IMR-90 (cell line): ENCODE measurements at regions not wholly inside any gene's neighbourhood (a gene's known extent, or its start where the extent isn't known, plus 50 kb on each side); places are given as distances from the start of the nearest gene placed in this dataset.

ENCODE experiments used
- ATAC-seq: fragments of 200-7000 bp; cut with Tn5 transposase; 2 replicates; pipeline ENCODE4 v1.9.1; 2020; ENCODE audit warnings: low read depth, mild to moderate bottlenecking, moderate library complexity
- BruUV-seq: library from RNA; stranded (reverse); fragments of 400-500 nt; replicated peaks from 2 replicates; lab custom pipeline; 2021; lab: Mats Ljungman, UMichigan
- CTCF ChIA-PET: fragments of 300-600 bp; formaldehyde crosslinking; extraction: SDS; loops from one replicate; lab custom pipeline; 2021; ENCODE audit warnings: antibody characterized with exemption; lab: Yijun Ruan, JAX
- POLR2A ChIA-PET: fragments of 300-600 bp; sonication (Branson Sonifier 250); formaldehyde crosslinking; loops from one replicate; lab custom pipeline; 2022; ENCODE audit warnings: antibody characterized with exemption; ENCODE audit not compliant: unreplicated experiment; lab: Charles Lee
- DNase-seq: peaks from one replicate; pipeline ENCODE4 v3.0.0; 2013
- H2AFZ ChIP-seq: replicated peaks from 2 replicates; pipeline ENCODE3; 2013; ENCODE audit warnings: low read length, mild to moderate bottlenecking; ENCODE audit not compliant: poor library complexity
- H2AK5ac ChIP-seq: 2 replicates; pipeline ENCODE4 v1.6.1; 2013; ENCODE audit warnings: low read depth, low read length, inconsistent platforms
- H2AK9ac ChIP-seq: replicated peaks from 2 replicates; pipeline ENCODE3; 2013; ENCODE audit warnings: mild to moderate bottlenecking, low read depth, low read length, moderate library complexity; ENCODE audit not compliant: poor library complexity
- H2BK120ac ChIP-seq: 2 replicates; pipeline ENCODE4 v1.6.1; 2013; ENCODE audit warnings: low read depth, low read length, inconsistent platforms
- H2BK15ac ChIP-seq: 3 replicates; pipeline ENCODE4 v1.6.1; 2013; ENCODE audit warnings: low read depth, low read length, inconsistent platforms
- H2BK20ac ChIP-seq: 2 replicates; pipeline ENCODE4 v1.6.1; 2013; ENCODE audit warnings: low read depth, mild to moderate bottlenecking, inconsistent platforms, low read length, moderate library complexity
- H2BK5ac ChIP-seq: 2 replicates; pipeline ENCODE4 v1.6.1; 2013; ENCODE audit warnings: mild to moderate bottlenecking, low read depth, low read length, inconsistent platforms; ENCODE audit not compliant: poor library complexity, severe bottlenecking
- H3K14ac ChIP-seq: replicated peaks from 2 replicates; pipeline ENCODE4 v1.6.1; 2013; ENCODE audit warnings: low read depth, low read length, inconsistent platforms
- H3K18ac ChIP-seq: 2 replicates; pipeline ENCODE4 v1.6.1; 2013; ENCODE audit warnings: low read depth, low read length, control low read depth
- H3K23ac ChIP-seq: 2 replicates; pipeline ENCODE4 v1.6.1; 2013; ENCODE audit warnings: low read depth, low read length, inconsistent platforms
- H3K27ac ChIP-seq: 2 replicates; pipeline ENCODE4 v1.5.1; 2013; ENCODE audit warnings: mild to moderate bottlenecking, control low read depth, low read length; ENCODE audit not compliant: insufficient read depth
- H3K27me3 ChIP-seq: 2 replicates; pipeline ENCODE4 v1.6.1; 2013; ENCODE audit warnings: low read length; ENCODE audit not compliant: control insufficient read depth, insufficient read depth
- H3K36me3 ChIP-seq: 2 replicates; pipeline ENCODE4 v1.6.1; 2013; ENCODE audit warnings: low read length, mixed read lengths; ENCODE audit not compliant: control insufficient read depth, insufficient read depth
- H3K4ac ChIP-seq: 2 replicates; pipeline ENCODE4 v1.6.1; 2013; ENCODE audit warnings: low read depth, low read length, inconsistent platforms
- H3K4me1 ChIP-seq: 2 replicates; pipeline ENCODE4 v1.6.1; 2013; ENCODE audit warnings: low read length, mixed read lengths; ENCODE audit not compliant: control insufficient read depth, insufficient read depth
- H3K4me2 ChIP-seq: 2 replicates; pipeline ENCODE4 v1.6.1; 2013; ENCODE audit warnings: low read depth, mild to moderate bottlenecking, control low read depth, low read length, moderate library complexity
- H3K4me3 ChIP-seq: 2 replicates; pipeline ENCODE4 v1.5.1; 2013; ENCODE audit warnings: low read depth, mild to moderate bottlenecking, control low read depth, low read length, moderate library complexity; ENCODE audit not compliant: insufficient read depth
- H3K56ac ChIP-seq: 2 replicates; pipeline ENCODE4 v1.6.1; 2013; ENCODE audit warnings: low read length, inconsistent platforms; ENCODE audit not compliant: insufficient read depth; ENCODE audit errors: extremely low read depth
- H3K79me1 ChIP-seq, 2 experiments: 2 replicates each; pipeline ENCODE4 v1.6.1; 2013; ENCODE audit warnings: low read length in 2 of 2, inconsistent platforms in 1 of 2, low read depth in 1 of 2
- H3K9ac ChIP-seq: 2 replicates; pipeline ENCODE4 v1.6.1; 2013; ENCODE audit warnings: low read depth, low read length, control low read depth
- H3K9me1 ChIP-seq: 2 replicates; pipeline ENCODE4 v1.6.1; 2013; ENCODE audit warnings: low read length, inconsistent platforms; ENCODE audit not compliant: insufficient read depth
- H3K9me3 ChIP-seq: 2 replicates; pipeline ENCODE4 v1.6.1; 2013; ENCODE audit warnings: low read length; ENCODE audit not compliant: control insufficient read depth, insufficient read depth
- H4K20me1 ChIP-seq: 2 replicates; pipeline ENCODE4 v1.6.1; 2013; ENCODE audit warnings: low read length, inconsistent platforms; ENCODE audit not compliant: insufficient read depth
- H4K5ac ChIP-seq: 2 replicates; pipeline ENCODE4 v1.6.1; 2013; ENCODE audit warnings: mild to moderate bottlenecking, low read depth, low read length, control low read depth
- H4K8ac ChIP-seq, 2 experiments: 2 replicates each; pipeline ENCODE4 v1.6.1; 2013; ENCODE audit warnings: low read depth in 2 of 2, low read length in 2 of 2, control low read depth in 1 of 2, inconsistent platforms in 1 of 2
- H4K91ac ChIP-seq: 2 replicates; pipeline ENCODE4 v1.6.1; 2013; ENCODE audit warnings: low read depth, low read length, inconsistent platforms; ENCODE audit not compliant: insufficient read depth
- BHLHE40 ChIP-seq: fragments of 150-350 bp; IDR thresholded peaks from 2 replicates; pipeline ENCODE4 v1.6.1; 2016; ENCODE audit warnings: mild to moderate bottlenecking, low read depth, low read length
- CEBPB ChIP-seq: IDR thresholded peaks from 2 replicates; pipeline ENCODE4 v1.6.1; 2012; ENCODE audit warnings: low read depth, low read length, improper control_type of control experiment
- CHD1 ChIP-seq: IDR thresholded peaks from 2 replicates; pipeline ENCODE4 v1.6.1; 2012; ENCODE audit warnings: low read depth, low read length, improper control_type of control experiment
- MAZ ChIP-seq: IDR thresholded peaks from 2 replicates; pipeline ENCODE4 v1.6.1; 2012; ENCODE audit warnings: low read depth, mild to moderate bottlenecking, low read length, improper control_type of control experiment, moderate library complexity, borderline replicate concordance
- RFX5 ChIP-seq: IDR thresholded peaks from 2 replicates; pipeline ENCODE4 v1.8.0; 2012; ENCODE audit warnings: low read depth, mild to moderate bottlenecking, low read length, moderate library complexity
- USF2 ChIP-seq: fragments of 150-350 bp; IDR thresholded peaks from 2 replicates; pipeline ENCODE4 v1.6.1; 2017; ENCODE audit warnings: mild to moderate bottlenecking, antibody characterized with exemption, low read length, low read depth
- WGBS, 2 experiments: methylation state at CpG; one replicate each; pipeline versions ENCODE4 v1.1.5 to v1.1.7; 2013; ENCODE audit warnings: missing lambda C conversion rate in 2 of 2; ENCODE audit not compliant: insufficient read length in 1 of 2; ENCODE audit errors: extremely low coverage in 2 of 2; 5-methylcytosine and 5-hydroxymethylcytosine counted together
- dilution Hi-C: fragments of 300-500 bp; cut with HindIII; formaldehyde crosslinking; loops from one replicate; pipeline ENCODE4 v1.14.3; 2018; ENCODE audit warnings: low sequenced_read_pairs; ENCODE audit not compliant: unreplicated experiment
- in situ Hi-C: fragments of 300-500 bp; cut with MboI; formaldehyde crosslinking; loops from 3 replicates; pipeline ENCODE4 v1.14.3; 2019; ENCODE audit warnings: low sequenced_read_pairs, inconsistent platforms, mixed read lengths
- intact Hi-C: fragments of 100-400 bp; cut with micrococcal nuclease; formaldehyde crosslinking; loops from 2 replicates; pipeline ENCODE4 v1.10.0; 2022

- Histone ChIP-seq H2BK20ac (no peak overlapping the region), H3K79me1 (no peaks in the 10 kb centered on the region), H3K36me3 (no peaks in the 10 kb centered on the region), H2BK120ac (no peak overlapping the region), H2AFZ (no peak overlapping the region), H3K4me3 (no peak overlapping the region), H3K27ac (no peak overlapping the region), H2BK15ac (no peak overlapping the region), H3K9me1 (no peaks in the 10 kb centered on the region), H3K23ac (no peak overlapping the region), H3K56ac (no peak overlapping the region), H2BK5ac (no peak overlapping the region), H4K20me1 (no peaks in the 10 kb centered on the region), H2AK5ac (no peak overlapping the region), H3K4me1 (no peaks in the 10 kb centered on the region; the same call in 1 of the 2 replicates), H3K4ac (no peak overlapping the region), H4K5ac (no peak overlapping the region), H3K4me2 (no peak overlapping the region), H4K8ac (no peak overlapping the region), H3K9ac (no peak overlapping the region), H4K91ac (no peak overlapping the region), H3K9me3 (no peaks in the 10 kb centered on the region), H3K27me3 (no peaks in the 10 kb centered on the region; the same call in 1 of the 2 replicates), H2AK9ac (no peak overlapping the region), H3K18ac (no peak overlapping the region), H3K14ac (no peak overlapping the region)
- no TSS peak for BruUV-seq
- WGBS, 2 experiments, result no CpG with 5 or more reads among the region's 4 CpGs
- ChIA-PET CTCF (no interaction called here), POLR2A (no interaction called here)
- no peak for TF ChIP-seq CEBPB
- no peak for TF ChIP-seq USF2
- no peak for TF ChIP-seq MAZ
- no peak for TF ChIP-seq BHLHE40
- no peak for TF ChIP-seq CHD1
- TF ChIP-seq RFX5, result no peak
- ATAC-seq, result no peak
- intact Hi-C loops (no loop called here), in situ Hi-C loops (no loop called here), dilution Hi-C loops (no loop called here)
- DNase-seq, result no peak
These were observed 193.4 kb downstream of the FBXO15 start for GRCh38 chr18:73954268-73954667.
